OCI-LY7 (cell line): ENCODE measurements at regions not wholly inside any gene's neighbourhood (a gene's known extent, or its start where the extent isn't known, plus 50 kb on each side); places are given as distances from the start of the nearest gene placed in this dataset.

Experiments used
- BruUV-seq: library from RNA; stranded (reverse); fragments of 400-500 nt; replicated peaks from 2 replicates; lab custom pipeline; 2021; lab: Mats Ljungman, UMichigan
- CTCF ChIA-PET: fragments of 300-600 bp; sonication (Branson Sonifier 250); formaldehyde crosslinking; loops from one replicate; lab custom pipeline; 2022; ENCODE audit warnings: antibody characterized with exemption; ENCODE audit not compliant: unreplicated experiment; lab: Charles Lee
- POLR2A ChIA-PET: fragments of 300-600 bp; sonication (Branson Sonifier 250); formaldehyde crosslinking; loops from one replicate; lab custom pipeline; 2022; ENCODE audit warnings: antibody characterized with exemption; lab: Charles Lee
- DNase-seq: peaks from one replicate; pipeline ENCODE4 v3.0.0-alpha.2; 2015; ENCODE audit warnings: low spot score
- H2AFZ ChIP-seq: fragments of 200-600 bp; sonication (generic), shearing (Covaris generic); 2 replicates; pipeline ENCODE4 v1.6.1; 2014; ENCODE audit warnings: mild to moderate bottlenecking, antibody characterized with exemption, low read length, moderate library complexity
- H3K27ac ChIP-seq: fragments of 200-600 bp; sonication (generic); 2 replicates; pipeline ENCODE4 v1.5.1; 2014; ENCODE audit warnings: mixed run types, low read depth, mild to moderate bottlenecking, moderate library complexity, low read length, inconsistent platforms; ENCODE audit not compliant: poor library complexity, severe bottlenecking
- H3K36me3 ChIP-seq: fragments of 200-600 bp; sonication (generic); 2 replicates; pipeline ENCODE4 v1.6.1; 2014; ENCODE audit warnings: mild to moderate bottlenecking, antibody characterized with exemption, low read length, moderate library complexity, mixed read lengths; ENCODE audit not compliant: insufficient read depth
- H3K4me1 ChIP-seq: fragments of 200-600 bp; sonication (generic); 2 replicates; pipeline ENCODE4 v1.5.1; 2014; ENCODE audit warnings: mild to moderate bottlenecking, low read length; ENCODE audit not compliant: insufficient read depth, poor library complexity, severe bottlenecking
- H3K4me2 ChIP-seq: fragments of 200-600 bp; sonication (generic); 2 replicates; pipeline ENCODE4 v1.6.1; 2014; ENCODE audit warnings: mild to moderate bottlenecking, low read length
- H3K4me3 ChIP-seq: fragments of 200-600 bp; sonication (generic); 2 replicates; pipeline ENCODE4 v1.5.1; 2014; ENCODE audit warnings: mild to moderate bottlenecking, low read depth, low read length; ENCODE audit not compliant: poor library complexity, severe bottlenecking
- H3K79me2 ChIP-seq: fragments of 200-600 bp; sonication (generic); 2 replicates; pipeline ENCODE4 v1.6.1; 2016; ENCODE audit warnings: low read depth, mild to moderate bottlenecking, low read length, moderate library complexity, mixed read lengths; ENCODE audit not compliant: insufficient read depth
- H3K9me2 ChIP-seq: fragments of 200-600 bp; sonication (generic); 2 replicates; pipeline ENCODE4 v1.6.1; 2016; ENCODE audit warnings: mild to moderate bottlenecking, low read length, mixed read lengths; ENCODE audit not compliant: insufficient read depth
- H3K9me3 ChIP-seq: fragments of 200-600 bp; sonication (generic); 2 replicates; pipeline ENCODE4 v1.6.1; 2014; ENCODE audit warnings: mild to moderate bottlenecking, mixed run types, low read length, mixed read lengths
- H4K20me1 ChIP-seq: fragments of 200-600 bp; sonication (generic); 2 replicates; pipeline ENCODE4 v1.6.1; 2014; ENCODE audit warnings: mild to moderate bottlenecking, antibody characterized with exemption, low read length, moderate library complexity, mixed read lengths; ENCODE audit not compliant: insufficient read depth
- EZH2phosphoT487 ChIP-seq: fragments of 200-600 bp; sonication (generic); IDR thresholded peaks from 2 replicates; pipeline ENCODE4 v1.6.1; 2018; ENCODE audit warnings: low read depth, borderline replicate concordance, mild to moderate bottlenecking, mixed run types, antibody characterized with exemption, low read length, moderate library complexity, mixed read lengths
- intact Hi-C: fragments of 100-400 bp; cut with micrococcal nuclease; formaldehyde crosslinking; loops from one replicate; pipeline ENCODE4 v1.10.0; 2022; ENCODE audit not compliant: unreplicated experiment
- TF ChIP-seq, protein P1 (sequence below): fragments of 200-600 bp; sonication (generic); conservative IDR thresholded peaks from 2 replicates; pipeline ENCODE4 v1.5.1; 2014; ENCODE audit warnings: mild to moderate bottlenecking, antibody characterized with exemption, low read length, moderate library complexity, mixed read lengths

DNA sequence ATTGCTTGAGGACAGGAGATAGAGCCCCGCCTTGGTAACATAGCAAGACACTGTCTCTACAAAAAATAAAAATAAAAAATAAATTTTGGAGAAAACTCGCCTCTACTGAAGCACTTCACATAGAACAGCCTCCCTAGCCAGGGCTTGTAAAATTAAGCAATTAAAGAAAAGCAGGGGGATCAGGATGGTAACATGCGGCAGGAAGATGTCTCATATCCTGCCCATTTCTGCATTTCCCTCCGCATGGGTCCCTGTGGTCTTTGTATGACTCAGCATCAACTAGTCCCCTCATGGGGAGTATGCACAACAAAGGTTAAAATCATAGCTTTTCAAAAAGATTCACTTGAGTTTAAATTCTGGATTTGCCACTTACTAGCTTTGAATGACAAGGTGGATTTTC lies 379.0 kb downstream of the EPHA7 start:
- no peak overlapping the region for H3K4me2 ChIP-seq

DNA sequence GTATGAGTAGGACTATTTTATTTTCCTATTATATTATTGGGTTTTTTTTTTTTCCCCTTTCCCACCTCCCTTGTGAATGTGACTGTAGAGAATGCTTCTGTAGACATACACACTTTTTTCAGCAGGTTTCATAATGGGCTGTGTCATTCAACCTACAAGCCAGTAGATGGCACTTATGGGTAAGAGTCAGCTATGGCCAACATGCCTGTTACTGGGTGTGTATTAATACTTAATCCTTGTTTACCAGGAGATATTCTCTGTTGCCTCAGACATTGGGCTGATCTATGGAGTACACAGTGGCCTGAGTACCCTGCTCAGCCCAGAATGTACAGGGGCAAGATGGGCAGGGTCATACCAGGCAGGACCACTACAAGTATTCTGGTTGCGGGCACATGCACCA lies 382.5 kb downstream of the EPHA7 start:
- Histone ChIP-seq H3K9me3 (no peaks in the 10 kb centered on the region), H3K27ac (no peak overlapping the region), H2AFZ (no peak overlapping the region), H3K4me2 (no peak overlapping the region), H3K4me3 (no peak overlapping the region), H3K79me2 (no peaks in the 10 kb centered on the region), H3K4me1 (no peaks in the 10 kb centered on the region), H3K9me2 (no peaks in the 10 kb centered on the region), H4K20me1 (no peaks in the 10 kb centered on the region), H3K36me3 (no peaks in the 10 kb centered on the region)
- intact Hi-C loops, result loop anchor here (5.0 kb wide), 1 partner anchor 385 kb away; no protein-coding TSS in a partner anchor
- no TSS peak for BruUV-seq
- CTCF ChIA-PET, result no interaction called here
- TF ChIP-seq, protein P1, sequence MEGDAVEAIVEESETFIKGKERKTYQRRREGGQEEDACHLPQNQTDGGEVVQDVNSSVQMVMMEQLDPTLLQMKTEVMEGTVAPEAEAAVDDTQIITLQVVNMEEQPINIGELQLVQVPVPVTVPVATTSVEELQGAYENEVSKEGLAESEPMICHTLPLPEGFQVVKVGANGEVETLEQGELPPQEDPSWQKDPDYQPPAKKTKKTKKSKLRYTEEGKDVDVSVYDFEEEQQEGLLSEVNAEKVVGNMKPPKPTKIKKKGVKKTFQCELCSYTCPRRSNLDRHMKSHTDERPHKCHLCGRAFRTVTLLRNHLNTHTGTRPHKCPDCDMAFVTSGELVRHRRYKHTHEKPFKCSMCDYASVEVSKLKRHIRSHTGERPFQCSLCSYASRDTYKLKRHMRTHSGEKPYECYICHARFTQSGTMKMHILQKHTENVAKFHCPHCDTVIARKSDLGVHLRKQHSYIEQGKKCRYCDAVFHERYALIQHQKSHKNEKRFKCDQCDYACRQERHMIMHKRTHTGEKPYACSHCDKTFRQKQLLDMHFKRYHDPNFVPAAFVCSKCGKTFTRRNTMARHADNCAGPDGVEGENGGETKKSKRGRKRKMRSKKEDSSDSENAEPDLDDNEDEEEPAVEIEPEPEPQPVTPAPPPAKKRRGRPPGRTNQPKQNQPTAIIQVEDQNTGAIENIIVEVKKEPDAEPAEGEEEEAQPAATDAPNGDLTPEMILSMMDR, result peak; percentile 74
- TF ChIP-seq EZH2phosphoT487, result no peak
- POLR2A ChIA-PET, result interaction anchor here (0.7 to 1.0 kb wide), 2 partner anchors 8 to 28 kb away, joined by 3 to 5 read pairs; no protein-coding TSS in a partner anchor
- peak; percentile 32 for DNase-seq

More for the DNA sequence above, 379.0 kb downstream of the EPHA7 start:
- Histone ChIP-seq H3K4me3 (no peak overlapping the region), H3K27ac (no peak overlapping the region), H2AFZ (no peak overlapping the region), H3K9me3 (no peaks in the 10 kb centered on the region), H3K9me2 (no peaks in the 10 kb centered on the region), H3K4me1 (no peaks in the 10 kb centered on the region), H3K79me2 (no peaks in the 10 kb centered on the region), H3K36me3 (no peaks in the 10 kb centered on the region), H4K20me1 (no peaks in the 10 kb centered on the region)
- intact Hi-C loops, result no loop called here
- TF ChIP-seq EZH2phosphoT487, result no peak
- TF ChIP-seq, protein P1, result no peak
- DNase-seq, result no peak
- BruUV-seq, result no TSS peak
- CTCF ChIA-PET, result no interaction called here
- POLR2A ChIA-PET, result no interaction called here

DNA sequence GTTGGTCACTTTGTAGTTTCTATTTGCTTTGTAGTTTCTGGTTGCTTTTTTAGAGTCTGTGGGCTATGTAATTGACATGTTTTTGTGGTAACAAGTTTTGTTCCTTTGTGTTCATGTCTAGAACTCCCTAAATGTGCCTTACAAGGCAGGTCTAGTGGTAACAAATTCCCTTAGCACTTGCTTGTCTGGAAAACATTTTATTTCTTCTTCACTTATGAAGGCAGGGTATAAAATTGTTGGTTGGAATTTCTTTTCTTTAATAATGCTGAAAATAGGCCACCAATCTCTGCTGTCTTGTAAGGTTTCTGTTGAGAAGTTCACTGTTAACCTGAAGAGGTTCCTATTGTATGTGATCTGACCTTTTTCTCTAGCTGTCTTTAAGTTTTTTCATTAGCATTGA lies 383.6 kb downstream of the EPHA7 start:
- Histone ChIP-seq H2AFZ (no peak overlapping the region), H4K20me1 (no peaks in the 10 kb centered on the region), H3K36me3 (no peaks in the 10 kb centered on the region), H3K27ac (no peak overlapping the region), H3K4me3 (no peak overlapping the region), H3K4me2 (no peak overlapping the region), H3K9me3 (no peaks in the 10 kb centered on the region), H3K9me2 (no peaks in the 10 kb centered on the region), H3K4me1 (no peaks in the 10 kb centered on the region), H3K79me2 (no peaks in the 10 kb centered on the region)
- CTCF ChIA-PET, result no interaction called here
- intact Hi-C loops, result loop anchor here (5.0 kb wide), 1 partner anchor 387 kb away; no protein-coding TSS in a partner anchor
- POLR2A ChIA-PET, result interaction anchor here (1.0 kb wide), 1 partner anchor 9 kb away, joined by 3 read pairs; no protein-coding TSS in a partner anchor
- TF ChIP-seq, protein P1, result no peak
- no peak for TF ChIP-seq EZH2phosphoT487
- no TSS peak for BruUV-seq
- no peak for DNase-seq
